ENCODE measurements at regions not wholly inside any gene's neighbourhood (a gene's known extent, or its start where the extent isn't known, plus 50 kb on each side); places are given as distances from the start of the nearest gene placed in this dataset.

GRCh38 chr10:10787586-10787985 lies 230.1 kb upstream of the CELF2 start:
- Histone ChIP-seq H3K36me3 (ENCODE audit: control insufficient read depth in 2 of 2, extremely low read depth in 1 of 2, insufficient read depth in 2 of 2, low read length in 2 of 2) (no peaks in the 10 kb centered on the region), H3K4me3 (replicated peaks in 1 of 3; ENCODE audit: insufficient read depth in 1 of 3, low read depth in 1 of 3, low read length in 3 of 3) (no peak overlapping the region), H3K27me3 (ENCODE audit: control insufficient read depth in 2 of 2, insufficient read depth in 2 of 2, low read length in 2 of 2) (no peaks in the 10 kb centered on the region), H3K9me3 (replicated peaks; ENCODE audit: control insufficient read depth, insufficient read depth, low read length) (no peaks in the 10 kb centered on the region), H2AFZ (ENCODE audit: low read depth, low read length) (peak overlapping the region; percentile 83), H4K20me1 (replicated peaks; ENCODE audit: control insufficient read depth, extremely low read depth, insufficient read depth, low read length) (no peaks in the 10 kb centered on the region), H3K79me2 (ENCODE audit: control insufficient read depth, insufficient read depth, low read length) (no peaks in the 10 kb centered on the region), H3K27ac (ENCODE audit: insufficient read depth, low read depth, low read length) (peak overlapping the region; percentile 80), H3K4me1 (ENCODE audit: control insufficient read depth, extremely low read depth, insufficient read depth, low read length) (peaks cover 38% of the 10 kb centered on the region), H3K9ac (replicated peaks; ENCODE audit: extremely low read depth, insufficient read depth, low read length) (peak overlapping the region; percentile 71), H3K4me2 (ENCODE audit: insufficient read depth, low read length) (peak overlapping the region; percentile 26), H3K9me1 (replicated peaks; ENCODE audit: control insufficient read depth, extremely low read depth, insufficient read depth, low read length) (no peaks in the 10 kb centered on the region)
- TF ChIP-seq GATA2 (IDR thresholded peaks at IDR 0.05; ENCODE audit: insufficient read depth, insufficient read length, low read depth, low read length) (no peak), MAX (IDR thresholded peaks at IDR 0.05; ENCODE audit: insufficient read depth, insufficient read length) (no peak), EZH2 (IDR thresholded peaks at IDR 0.05; ENCODE audit: borderline replicate concordance, low read depth, low read length, severe bottlenecking) (no peak), MYC (IDR thresholded peaks at IDR 0.05; ENCODE audit: low read depth, low read length) (no peak), JUN (IDR thresholded peaks at IDR 0.05; ENCODE audit: borderline replicate concordance, insufficient read depth, insufficient read length, low read depth) (no peak), POLR2AphosphoS5 (IDR thresholded peaks at IDR 0.05; ENCODE audit: insufficient read depth, low read depth, low read length) (no peak), CTCF (IDR thresholded peaks at IDR 0.05; ENCODE audit: extremely low read depth in 1 of 2, insufficient read depth in 1 of 2, low read depth in 1 of 2, low read length in 2 of 2) (no peak), FOS (IDR thresholded peaks at IDR 0.05; ENCODE audit: borderline replicate concordance, insufficient read depth, low read length) (no peak), POLR2A (IDR thresholded peaks at IDR 0.05; ENCODE audit: low read depth, low read length) (no peak)
- intact Hi-C loops (cut with micrococcal nuclease) (no loop called here), dilution Hi-C loops (cut with MboI; ENCODE audit: extremely low pct_ligation_motif_present, low sequenced_read_pairs) (no loop called here)
- POLR2A ChIA-PET = interaction anchor here (1.3 kb wide), 1 partner anchor 10 kb away, joined by 3 read pairs; no protein-coding TSS in a partner anchor
- CTCF ChIA-PET = interaction anchor here (0.7 to 2.8 kb wide), 10 partner anchors 10 to 483 kb away, joined by 3 to 11 read pairs (median 4); no protein-coding TSS in a partner anchor
- BruUV-seq (replicated peaks) = no TSS peak
- FAIRE-seq (no peak), DNase-seq (ENCODE audit: low read depth, low spot score) (peak; percentile 27)

All from endothelial cell of umbilical vein (primary cell).